Central memory CD8-positive, alpha-beta T cell (primary cell): ENCODE measurements at regions not wholly inside any gene's neighbourhood (a gene's known extent, or its start where the extent isn't known, plus 50 kb on each side); places are given as distances from the start of the nearest gene placed in this dataset.

Experiments
- ATAC-seq: fragments of 150-1000 bp; cut with Tn5 transposase; replicated peaks from 2 replicates; pipeline ENCODE4 v1.10.0; 2022; ENCODE audit warnings: mild to moderate bottlenecking, moderate FRiP score, moderate number of reproducible peaks; ENCODE audit not compliant: poor library complexity, severe bottlenecking; ENCODE audit errors: extremely low read depth
- DNase-seq, 2 donors: peaks; one replicate each; pipeline ENCODE4 v3.0.0; 2021; ENCODE audit warnings: low spot score in 2 of 2
- H3K27ac Mint-ChIP-seq: one replicate; pipeline ENCODE4 v1.8.0; 2022; ENCODE audit warnings: low read depth, mild to moderate bottlenecking, moderate library complexity, mixed read lengths
- H3K27me3 Mint-ChIP-seq: one replicate; pipeline ENCODE4 v1.8.0; 2022; ENCODE audit warnings: mixed read lengths
- H3K36me3 Mint-ChIP-seq: one replicate; pipeline ENCODE4 v1.8.0; 2022; ENCODE audit warnings: mild to moderate bottlenecking, moderate library complexity, mixed read lengths; ENCODE audit not compliant: insufficient read depth
- H3K4me1 Mint-ChIP-seq: one replicate; pipeline ENCODE4 v1.8.0; 2022; ENCODE audit warnings: mixed read lengths
- H3K4me3 Mint-ChIP-seq: one replicate; pipeline ENCODE4 v1.8.0; 2022; ENCODE audit warnings: mild to moderate bottlenecking, moderate library complexity, mixed read lengths
- H3K9me3 Mint-ChIP-seq: one replicate; pipeline ENCODE4 v1.8.0; 2022; ENCODE audit warnings: mixed read lengths

GRCh38 chr20:19964289-19965265 lies 52.6 kb upstream of the NAA20 start:
- H3K27ac Mint-ChIP-seq: no peak overlapping the region
- ATAC-seq (no peak), DNase-seq (no peak)
- no peaks in the 10 kb centered on the region for H3K36me3 Mint-ChIP-seq
- no peaks in the 10 kb centered on the region for H3K9me3 Mint-ChIP-seq
- H3K4me1 Mint-ChIP-seq: peaks cover 9% of the 10 kb centered on the region
- H3K4me3 Mint-ChIP-seq: no peak overlapping the region
- peaks cover 12% of the 10 kb centered on the region for H3K27me3 Mint-ChIP-seq

- ATAC-seq (no peak), DNase-seq (no peak)
- Mint-ChIP-seq H3K27me3 (no peaks in the 10 kb centered on the region), H3K36me3 (no peaks in the 10 kb centered on the region), H3K4me3 (no peak overlapping the region), H3K27ac (no peak overlapping the region), H3K9me3 (no peaks in the 10 kb centered on the region), H3K4me1 (peaks cover 9% of the 10 kb centered on the region)
These were observed 50.3 kb upstream of the NAA20 start for GRCh38 chr20:19966840-19967239.
